ENCODE measurements at regions not wholly inside any gene's neighbourhood (a gene's known extent, or its start where the extent isn't known, plus 50 kb on each side); places are given as distances from the start of the nearest gene placed in this dataset.

- DNase-seq (ENCODE audit: low read depth): no peak
Observed at GRCh38 chr17:36864827-36865430, 72.3 kb upstream of the LHX1 start.

GRCh38 chr17:36867716-36868341 lies 69.4 kb upstream of the LHX1 start:
- DNase-seq (ENCODE audit: low read depth): no peak

- DNase-seq (ENCODE audit: low read depth): no peak
Observed at GRCh38 chr17:36868777-36869176, 68.5 kb upstream of the LHX1 start.

GRCh38 chr17:36869441-36869840 lies 67.8 kb upstream of the LHX1 start:
- no peak for DNase-seq (ENCODE audit: low read depth)

- no peak for DNase-seq (ENCODE audit: low read depth)
Observed at GRCh38 chr17:36869856-36870719, 67.2 kb upstream of the LHX1 start.

- no peak for DNase-seq (ENCODE audit: low read depth)
Observed at GRCh38 chr17:36870720-36870999, 66.6 kb upstream of the LHX1 start.

- DNase-seq (ENCODE audit: low read depth): no peak
Observed at GRCh38 chr17:36875698-36876293, 61.5 kb upstream of the LHX1 start.

- DNase-seq (ENCODE audit: low read depth): no peak
Observed at GRCh38 chr17:36876966-36877365, 60.3 kb upstream of the LHX1 start.

- DNase-seq (ENCODE audit: low read depth): no peak
Observed at GRCh38 chr17:36877771-36878170, 59.5 kb upstream of the LHX1 start.

GRCh38 chr17:36878216-36878615 lies 59.1 kb upstream of the LHX1 start:
- DNase-seq (ENCODE audit: low read depth): no peak

GRCh38 chr17:36879027-36879426 lies 58.2 kb upstream of the LHX1 start:
- no peak for DNase-seq (ENCODE audit: low read depth)

GRCh38 chr17:36879624-36880131 lies 57.6 kb upstream of the LHX1 start:
- no peak for DNase-seq (ENCODE audit: low read depth)

GRCh38 chr17:36880268-36880905 lies 56.9 kb upstream of the LHX1 start:
- no peak for DNase-seq (ENCODE audit: low read depth)

- no peak for DNase-seq (ENCODE audit: low read depth)
Observed at GRCh38 chr17:36881323-36881722, 56.0 kb upstream of the LHX1 start.

GRCh38 chr17:36884495-36885152 lies 52.7 kb upstream of the LHX1 start:
- no peak for DNase-seq (ENCODE audit: low read depth)

- no peak for DNase-seq (ENCODE audit: low read depth)
Observed at GRCh38 chr17:36885153-36885735, 52.0 kb upstream of the LHX1 start.

- DNase-seq (ENCODE audit: low read depth): no peak
Observed at GRCh38 chr17:36885771-36886377, 51.4 kb upstream of the LHX1 start.

All from stimulated activated CD8-positive, alpha-beta memory T cell treated with anti-CD3 and anti-CD28 coated beads, Interleukin-12 subunit alpha, Interleukin-12 subunit beta, amount 100 ng/mL, for 4 hours (primary cell).